Right lobe of liver (tissue), 4 donors: ENCODE measurements at regions not wholly inside any gene's neighbourhood (a gene's known extent, or its start where the extent isn't known, plus 50 kb on each side); places are given as distances from the start of the nearest gene placed in this dataset.

ENCODE experiments used
- CTCF ChIP-seq, 4 donors: fragments of 200-600 bp in 3 of 4; fragments of 450-650 bp in 1 of 4; IDR thresholded peaks; one replicate each; pipeline versions ENCODE4 v1.5.1 to v1.8.0; 2016 to 2022; ENCODE audit warnings: antibody characterized with exemption in 4 of 4, mild to moderate bottlenecking in 2 of 4
- POLR2A ChIP-seq: fragments of 450-650 bp; IDR thresholded peaks from one replicate; pipeline ENCODE4 v1.6.1; 2017; ENCODE audit warnings: antibody characterized with exemption, mild to moderate bottlenecking
- donor health status: DM: no; HTN: no; CAD: no.
- donor health status: DM: no; HTN: no; CAD: no.
- donor health status: DM: no; HTN: yes; CAD: no.

- TF ChIP-seq CTCF (IDR thresholded peaks at IDR 0.05) (no peak), POLR2A (no peak)
Measured at GRCh38 chr15:77742127-77742526, 109.4 kb upstream of the LINGO1 start.
